ENCODE measurements at regions not wholly inside any gene's neighbourhood (a gene's known extent, or its start where the extent isn't known, plus 50 kb on each side); places are given as distances from the start of the nearest gene placed in this dataset.

GRCh38 chr6:92169506-92169905, 1249.9 kb downstream of the EPHA7 start:
- TF ChIP-seq POLR2A (IDR thresholded peaks at IDR 0.05; ENCODE audit: low read depth, low read length) (no peak), TAF1 (IDR thresholded peaks at IDR 0.05; ENCODE audit: borderline replicate concordance, low read depth, low read length) (no peak), POLR2AphosphoS5 (IDR thresholded peaks at IDR 0.05; ENCODE audit: low read depth, low read length) (no peak)
